ENCODE measurements at regions not wholly inside any gene's neighbourhood (a gene's known extent, or its start where the extent isn't known, plus 50 kb on each side); places are given as distances from the start of the nearest gene placed in this dataset.

GRCh38 chr2:59885541-59885940, 667.9 kb downstream of the BCL11A start:
- Histone ChIP-seq H3K4me2 (ENCODE audit: low read length) (no peak overlapping the region), H4K20me1 (ENCODE audit: insufficient read depth, low read length) (no peaks in the 10 kb centered on the region), H3K9me2 (ENCODE audit: low read depth, low read length) (no peaks in the 10 kb centered on the region), H3K4me1 (ENCODE audit: insufficient read depth, low read length, severe bottlenecking) (peaks cover 38% of the 10 kb centered on the region), H3K79me2 (ENCODE audit: insufficient read depth, low read length) (no peaks in the 10 kb centered on the region), H3K9ac (ENCODE audit: low read length) (no peak overlapping the region), H3K27me3 (ENCODE audit: insufficient read depth, low read length) (no peaks in the 10 kb centered on the region), H3K27ac (ENCODE audit: low read depth, low read length, poor library complexity, severe bottlenecking) (no peak overlapping the region), H3F3A (ENCODE audit: insufficient read depth, low read length) (no peaks in the 10 kb centered on the region), H3K4me3 (ENCODE audit: low read depth, low read length, poor library complexity, severe bottlenecking) (no peak overlapping the region), H3K36me3 (ENCODE audit: insufficient read depth, low read length) (no peaks in the 10 kb centered on the region), H3K9me3 (ENCODE audit: low read length) (no peaks in the 10 kb centered on the region), H2AFZ (ENCODE audit: low read length) (no peak overlapping the region)
- TF ChIP-seq EZH2 (IDR thresholded peaks at IDR 0.05; ENCODE audit: borderline replicate concordance, low read length): no peak
- no peak for TF ChIP-seq CTCF (IDR thresholded peaks at IDR 0.05; ENCODE audit: low read length)

- Histone ChIP-seq H3F3A (ENCODE audit: insufficient read depth, low read length) (no peaks in the 10 kb centered on the region), H3K36me3 (ENCODE audit: insufficient read depth, low read length) (no peaks in the 10 kb centered on the region), H3K9me3 (ENCODE audit: low read length) (no peaks in the 10 kb centered on the region), H2AFZ (ENCODE audit: low read length) (no peak overlapping the region), H3K9ac (ENCODE audit: low read length) (no peak overlapping the region), H3K79me2 (ENCODE audit: insufficient read depth, low read length) (no peaks in the 10 kb centered on the region), H4K20me1 (ENCODE audit: insufficient read depth, low read length) (no peaks in the 10 kb centered on the region), H3K27me3 (ENCODE audit: insufficient read depth, low read length) (no peaks in the 10 kb centered on the region), H3K4me2 (ENCODE audit: low read length) (no peak overlapping the region), H3K27ac (ENCODE audit: low read depth, low read length, poor library complexity, severe bottlenecking) (no peak overlapping the region), H3K4me1 (ENCODE audit: insufficient read depth, low read length, severe bottlenecking) (peaks cover 38% of the 10 kb centered on the region), H3K4me3 (ENCODE audit: low read depth, low read length, poor library complexity, severe bottlenecking) (no peak overlapping the region), H3K9me2 (ENCODE audit: low read depth, low read length) (no peaks in the 10 kb centered on the region)
- TF ChIP-seq EZH2 (IDR thresholded peaks at IDR 0.05; ENCODE audit: borderline replicate concordance, low read length): no peak
- no peak for TF ChIP-seq CTCF (IDR thresholded peaks at IDR 0.05; ENCODE audit: low read length)
Observed at GRCh38 chr2:59884166-59884565, 669.3 kb downstream of the BCL11A start.

GRCh38 chr2:59882822-59883221, 670.6 kb downstream of the BCL11A start:
- H3K4me1 ChIP-seq (ENCODE audit: insufficient read depth, low read length, severe bottlenecking): peaks cover 27% of the 10 kb centered on the region
- TF ChIP-seq CTCF (IDR thresholded peaks at IDR 0.05; ENCODE audit: low read length) (no peak), EZH2 (IDR thresholded peaks at IDR 0.05; ENCODE audit: borderline replicate concordance, low read length) (no peak)

More at GRCh38 chr2:59882822-59883221, 670.6 kb downstream of the BCL11A start:
- no peak overlapping the region for H3K4me2 ChIP-seq (ENCODE audit: low read length)
- H3K27me3 ChIP-seq (ENCODE audit: insufficient read depth, low read length): no peaks in the 10 kb centered on the region
- no peak overlapping the region for H3K27ac ChIP-seq (ENCODE audit: low read depth, low read length, poor library complexity, severe bottlenecking)
- no peaks in the 10 kb centered on the region for H3K9me2 ChIP-seq (ENCODE audit: low read depth, low read length)
- no peak overlapping the region for H3K9ac ChIP-seq (ENCODE audit: low read length)
- H2AFZ ChIP-seq (ENCODE audit: low read length): no peak overlapping the region
- no peaks in the 10 kb centered on the region for H3F3A ChIP-seq (ENCODE audit: insufficient read depth, low read length)
- no peaks in the 10 kb centered on the region for H3K79me2 ChIP-seq (ENCODE audit: insufficient read depth, low read length)
- no peak overlapping the region for H3K4me3 ChIP-seq (ENCODE audit: low read depth, low read length, poor library complexity, severe bottlenecking)
- H4K20me1 ChIP-seq (ENCODE audit: insufficient read depth, low read length): no peaks in the 10 kb centered on the region
- H3K36me3 ChIP-seq (ENCODE audit: insufficient read depth, low read length): no peaks in the 10 kb centered on the region
- H3K9me3 ChIP-seq (ENCODE audit: low read length): no peaks in the 10 kb centered on the region

All from OCI-LY1 (cell line).